ENCODE measurements at regions not wholly inside any gene's neighbourhood (a gene's known extent, or its start where the extent isn't known, plus 50 kb on each side); places are given as distances from the start of the nearest gene placed in this dataset.
"Not testable (repeated sequence)": the region's sequence is repeated elsewhere in the genome, so short reads cannot be mapped to it uniquely, and the experiment has no call there.

DNA sequence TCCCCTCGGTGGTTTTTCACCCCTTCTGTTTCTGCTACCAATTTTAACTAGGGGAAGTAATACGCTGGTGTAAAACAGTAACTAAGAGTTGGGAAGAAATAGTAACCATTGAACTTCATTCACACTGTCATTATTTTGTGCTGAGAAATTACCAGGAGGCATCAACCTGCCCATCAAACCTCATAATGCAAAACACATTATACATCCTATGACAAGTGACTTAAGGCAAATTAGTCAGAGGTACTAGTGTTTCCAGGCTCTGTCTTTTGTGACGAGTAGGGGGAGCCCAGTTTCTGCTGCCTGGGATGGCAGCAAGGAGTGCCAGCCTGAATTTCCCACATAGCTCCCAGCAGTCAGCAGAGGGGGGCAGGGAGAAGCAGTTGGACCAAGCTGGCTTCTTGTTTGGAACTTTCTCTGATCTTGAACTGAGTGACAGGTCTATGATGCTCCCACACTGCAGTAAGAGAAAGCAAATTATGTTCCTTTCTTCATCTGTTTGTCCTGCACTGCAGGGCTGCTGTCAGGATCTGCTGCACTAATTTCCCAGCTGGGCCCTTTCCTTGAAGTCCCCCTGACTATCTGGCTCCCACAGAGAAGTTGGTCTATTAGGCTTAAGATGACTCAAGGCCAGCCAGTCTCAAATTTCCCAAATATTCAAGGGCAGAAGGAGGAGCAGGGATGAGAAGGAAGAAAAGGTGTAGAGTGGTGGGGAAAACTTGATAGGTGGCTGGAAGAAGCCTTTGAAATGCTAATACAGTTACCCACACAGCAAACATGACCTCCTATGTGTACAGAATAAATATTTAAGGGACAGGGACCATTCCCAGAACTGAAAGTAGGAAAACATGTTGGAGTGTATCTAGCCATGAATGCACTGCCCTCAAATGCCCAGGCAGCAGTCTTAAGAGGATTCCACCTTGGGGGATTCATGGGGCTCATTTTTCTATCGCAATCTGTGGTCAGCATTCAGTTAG is 322.8 kb downstream of the SEC16B start:
- DNase-seq (ENCODE audit: low read depth, low spot score) = no peak

DNA sequence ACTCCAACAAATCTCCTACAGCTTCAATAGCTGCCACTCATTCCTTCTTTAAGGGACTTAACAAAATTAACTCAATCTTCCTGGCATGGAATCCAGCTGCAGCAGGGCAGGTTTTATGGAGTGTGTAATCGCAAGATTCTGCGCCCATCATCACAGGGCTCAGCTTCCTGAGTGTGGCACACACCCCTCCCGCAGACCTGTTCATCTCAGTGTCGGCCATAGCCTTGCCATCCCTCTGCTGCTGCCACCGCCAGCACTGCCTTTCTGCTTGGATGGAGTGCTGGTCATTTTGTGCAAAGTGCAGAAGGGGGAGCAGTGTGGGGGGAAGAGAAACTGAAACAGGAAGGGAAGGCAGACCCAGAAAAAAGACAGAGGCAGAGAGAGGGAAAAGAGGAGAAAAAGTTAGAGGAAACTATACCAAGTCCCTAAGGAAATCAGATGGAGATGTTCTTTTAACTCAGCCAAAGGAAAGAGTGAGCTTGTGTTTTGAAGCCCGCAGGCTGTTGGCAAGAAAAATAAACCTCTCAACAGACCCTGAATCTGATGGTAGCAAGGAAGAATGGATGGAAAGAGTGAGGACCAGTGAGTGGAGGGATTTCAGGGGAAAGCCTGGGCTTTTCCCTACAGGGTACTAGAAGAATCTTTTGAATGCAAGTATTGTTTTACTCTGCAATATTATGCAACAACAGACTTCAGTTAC is 324.2 kb downstream of the SEC16B start:
- no peak for DNase-seq (ENCODE audit: low read depth, low spot score)

DNA sequence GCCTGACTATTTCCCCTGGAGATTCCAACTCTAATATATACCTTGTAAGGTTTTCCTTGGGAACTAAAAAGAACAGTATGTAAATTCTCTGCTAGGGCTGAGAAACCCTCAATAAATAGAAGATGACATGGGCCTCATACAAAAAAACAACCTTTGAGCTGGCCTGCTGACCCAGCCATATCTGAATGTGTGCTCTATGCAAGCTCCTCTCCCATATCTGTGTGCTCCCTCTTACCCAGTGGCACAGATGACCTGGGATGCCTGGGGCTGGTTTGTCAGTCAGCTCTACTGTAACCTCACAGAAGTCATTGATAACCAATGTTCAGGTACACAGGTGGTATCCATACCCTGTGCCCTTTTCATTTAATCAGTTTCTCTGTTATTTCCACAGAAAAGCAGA is 329.2 kb downstream of the SEC16B start:
- no peak for DNase-seq (ENCODE audit: low read depth, low spot score)

DNA sequence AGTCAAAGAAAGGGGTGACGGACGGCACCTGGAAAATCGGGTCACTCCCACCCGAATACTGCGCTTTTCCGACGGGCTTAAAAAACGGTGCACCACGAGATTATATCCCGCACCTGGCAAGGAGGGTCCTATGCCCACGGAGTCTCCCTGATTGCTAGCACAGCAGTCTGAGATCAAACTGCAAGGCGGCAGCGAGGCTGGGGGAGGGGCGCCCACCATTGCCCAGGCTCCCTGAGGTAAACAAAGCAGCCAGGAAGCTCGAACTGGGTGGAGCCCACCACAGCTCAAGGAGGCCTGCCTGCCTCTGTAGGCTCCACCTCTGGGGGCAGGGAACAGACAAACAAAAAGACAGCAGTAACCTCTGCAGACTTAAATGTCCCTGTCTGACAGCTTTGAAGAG is 335.7 kb downstream of the SEC16B start:
- not testable (repeated sequence) for DNase-seq (ENCODE audit: low read depth, low spot score)

DNA sequence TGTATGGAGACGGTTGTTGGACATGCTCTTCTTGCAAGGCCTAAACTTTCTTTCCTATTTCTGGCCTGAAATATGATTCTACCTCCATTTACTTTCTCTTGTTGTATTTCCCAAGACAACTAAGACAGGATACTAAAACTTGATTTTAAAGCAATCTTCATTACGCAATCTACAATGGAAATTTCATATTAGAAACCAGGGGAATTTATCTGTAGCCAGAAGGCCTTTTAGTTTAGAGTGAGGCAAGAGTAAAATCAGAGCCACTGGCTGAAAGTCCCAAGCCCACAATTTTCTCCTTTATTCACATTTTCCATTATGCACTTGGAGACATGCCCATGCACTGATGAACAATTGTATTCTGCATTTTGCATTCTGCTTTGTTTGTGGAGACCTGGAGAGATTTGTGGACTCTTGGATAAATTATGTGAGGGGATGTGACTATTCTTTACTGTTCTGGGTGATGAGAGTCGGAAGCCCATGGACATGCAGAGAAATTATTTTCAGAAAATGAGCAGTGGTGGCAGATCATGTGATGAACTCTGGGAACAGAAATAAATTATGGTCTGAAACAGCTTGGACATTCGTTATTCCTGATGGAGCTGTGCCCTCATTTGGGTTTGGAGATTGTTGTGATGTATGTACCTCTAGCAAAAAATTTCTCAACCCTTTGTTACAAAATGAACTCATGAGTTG is 336.8 kb downstream of the SEC16B start:
- no peak for DNase-seq (ENCODE audit: low read depth, low spot score)

DNA sequence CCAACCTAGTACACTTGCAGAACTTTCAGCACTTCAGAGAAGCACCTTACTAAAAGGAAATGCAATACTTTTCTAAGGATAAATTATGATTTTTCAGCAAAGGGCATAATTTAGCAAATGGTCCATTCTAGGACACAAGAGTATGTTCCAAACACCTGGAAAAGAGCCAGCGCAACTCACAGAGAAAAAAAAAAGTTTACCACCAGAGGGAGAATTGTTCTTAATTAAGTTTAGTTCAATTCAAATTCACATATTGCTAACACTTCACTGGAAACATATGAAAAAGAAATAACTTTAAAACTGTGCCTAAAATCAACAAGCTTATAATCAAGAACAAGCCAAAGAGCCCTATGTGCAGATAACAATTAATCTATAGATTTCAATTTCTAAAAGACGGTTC is 338.1 kb downstream of the SEC16B start:
- DNase-seq (ENCODE audit: low read depth, low spot score) = no peak

DNA sequence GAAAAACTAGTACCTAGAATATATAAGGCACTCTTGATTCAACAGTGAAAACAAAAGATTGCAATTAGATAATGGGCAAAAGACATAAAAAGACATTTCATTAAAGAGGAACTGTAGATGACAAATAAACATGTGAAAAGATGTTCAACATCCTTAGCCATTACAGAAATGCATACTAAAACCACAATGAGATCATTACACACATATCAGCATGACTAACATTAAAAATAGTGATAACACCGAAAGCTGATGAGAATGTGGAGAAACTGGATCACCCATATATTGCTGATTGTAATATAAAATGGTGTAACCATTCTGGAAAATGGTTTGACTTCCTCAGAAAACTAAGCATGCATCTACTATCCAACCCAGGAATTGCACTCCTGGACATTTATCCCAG is 340.3 kb downstream of the SEC16B start:
- DNase-seq (ENCODE audit: low read depth, low spot score) = no peak

DNA sequence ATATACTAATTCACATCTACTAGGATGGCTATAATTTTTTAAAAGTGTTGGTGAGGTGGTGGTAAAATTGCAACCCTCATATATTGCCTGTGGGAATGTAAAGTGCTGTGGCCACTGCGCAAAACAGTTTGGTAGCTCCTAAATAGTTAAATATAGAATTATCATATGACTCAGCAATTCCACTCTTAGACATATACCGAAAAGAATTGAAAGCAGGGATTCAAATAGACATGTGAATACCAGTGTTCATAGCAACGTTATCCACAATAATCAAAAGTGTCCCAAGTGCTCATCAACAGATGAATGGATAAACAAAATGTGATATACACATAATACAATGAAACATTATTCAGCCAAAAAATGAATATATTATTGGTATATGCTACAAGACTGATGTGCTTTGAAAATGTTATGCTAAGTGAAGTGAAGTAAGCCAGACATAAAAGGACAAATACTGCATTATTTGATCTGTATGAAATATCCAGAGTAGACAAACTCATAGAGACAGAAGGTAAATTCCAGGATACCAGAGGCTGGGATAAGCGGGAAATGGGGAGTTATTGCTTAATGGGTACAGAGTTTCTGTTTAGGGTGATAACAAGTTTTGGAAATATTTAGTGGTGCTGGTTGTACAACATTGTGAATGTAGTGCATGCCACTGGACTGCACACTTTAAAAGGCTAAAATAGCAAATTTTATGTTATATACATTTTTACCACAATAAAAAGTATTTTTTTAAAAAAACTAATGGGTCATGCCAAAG is 342.5 kb downstream of the SEC16B start:
- DNase-seq (ENCODE audit: low read depth, low spot score) = no peak

DNA sequence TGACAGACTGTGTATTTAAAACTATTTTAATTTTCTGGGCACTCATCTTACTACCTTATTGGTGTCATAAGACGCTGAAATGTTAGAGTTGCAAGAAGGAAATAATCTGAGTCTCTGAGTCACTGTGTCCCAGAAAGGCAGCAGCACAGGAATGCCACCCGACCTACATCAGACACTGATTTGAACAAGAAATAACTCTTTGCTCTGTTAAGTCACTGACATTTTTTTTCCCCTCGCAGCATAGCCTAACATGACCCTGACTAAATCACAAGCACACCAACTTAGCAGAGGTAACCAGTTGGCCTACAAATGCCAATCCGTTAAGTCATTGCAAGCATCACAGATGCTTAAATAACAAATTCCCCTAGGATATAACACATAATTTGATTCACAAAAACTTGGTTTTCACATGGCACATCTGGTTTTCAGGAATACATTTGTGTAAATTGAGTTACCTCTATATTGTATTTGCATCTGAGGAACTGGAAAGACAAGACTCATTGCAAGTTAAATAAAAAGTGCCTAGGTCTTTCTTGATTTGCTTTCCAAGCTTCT is 349.1 kb downstream of the SEC16B start:
- DNase-seq (ENCODE audit: low read depth, low spot score) = no peak

DNA sequence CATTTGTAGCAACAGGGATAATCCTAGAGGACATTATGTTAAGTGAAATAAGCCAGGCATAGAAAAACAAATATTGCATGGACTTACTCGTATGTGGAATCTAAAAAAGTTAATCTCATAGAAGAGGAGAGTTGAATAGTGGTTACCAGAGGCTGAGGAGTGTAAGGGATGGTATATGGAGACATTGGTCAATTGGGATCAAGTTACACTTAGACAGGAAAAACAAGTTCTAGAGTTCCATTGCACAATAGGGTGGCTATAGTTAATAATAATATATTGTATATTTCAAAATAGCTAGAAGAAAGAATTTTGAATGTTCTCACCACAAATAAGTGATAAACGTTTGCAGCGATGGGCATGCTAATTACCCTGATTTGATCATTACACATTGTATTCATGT is 354.6 kb downstream of the SEC16B start:
- no peak for DNase-seq (ENCODE audit: low read depth, low spot score)

DNA sequence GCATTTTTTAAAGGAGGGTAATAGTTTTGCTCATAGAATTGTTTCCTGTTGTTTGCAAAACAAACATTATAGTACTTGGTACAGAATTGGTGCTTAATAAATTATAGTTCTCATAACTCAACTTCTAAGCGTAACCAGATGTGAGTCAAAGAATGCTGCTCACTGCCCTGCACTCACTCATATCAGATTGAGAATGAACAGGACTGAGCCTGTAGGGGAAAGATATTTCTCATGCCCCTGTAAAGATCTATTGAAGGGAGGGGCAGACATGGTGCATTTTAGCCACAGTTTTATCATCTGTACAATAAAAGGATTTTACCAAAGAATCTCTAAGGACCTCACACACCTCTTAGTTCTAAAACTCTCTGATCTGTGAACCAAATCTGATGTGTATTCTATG is 358.5 kb downstream of the SEC16B start:
- DNase-seq (ENCODE audit: low read depth, low spot score) = no peak

DNA sequence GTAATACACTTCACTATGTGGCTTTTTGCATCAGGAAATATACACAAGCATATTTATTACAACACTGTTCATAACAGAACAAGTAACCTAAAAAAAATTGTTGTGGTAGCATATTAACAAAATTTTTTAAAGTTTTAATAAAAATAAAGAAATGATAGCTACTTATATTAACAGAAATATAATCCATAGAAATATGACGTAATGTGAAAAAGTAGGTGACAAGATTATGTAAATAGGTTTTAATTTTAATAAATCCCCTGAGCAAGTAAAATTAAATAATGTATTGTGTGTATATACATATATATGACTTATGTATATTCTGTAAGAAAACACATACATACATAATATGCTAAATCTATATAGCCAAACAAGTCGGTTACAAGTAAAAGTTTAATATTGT is 359.9 kb downstream of the SEC16B start:
- DNase-seq (ENCODE audit: low read depth, low spot score) = no peak

DNA sequence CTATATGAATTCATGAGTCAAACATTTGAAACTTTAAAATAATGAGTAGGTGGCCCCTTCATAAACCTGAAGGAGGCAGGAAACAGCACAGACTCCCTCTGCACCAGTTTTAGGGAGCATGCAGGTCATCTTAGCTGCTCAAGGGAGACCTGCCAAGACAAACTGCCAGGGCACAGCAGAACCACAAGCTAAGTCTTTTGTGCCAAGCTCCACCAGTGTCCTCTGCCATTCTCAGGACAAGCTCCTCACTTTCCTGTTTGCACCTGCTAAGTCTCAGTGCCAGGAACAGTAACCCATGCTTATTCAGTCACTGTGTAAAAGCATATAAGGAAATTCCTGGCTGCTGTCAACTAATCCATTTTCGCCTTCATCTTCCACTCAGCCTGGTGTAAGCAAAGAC is 368.9 kb downstream of the SEC16B start:
- DNase-seq (ENCODE audit: low read depth, low spot score) = no peak

DNA sequence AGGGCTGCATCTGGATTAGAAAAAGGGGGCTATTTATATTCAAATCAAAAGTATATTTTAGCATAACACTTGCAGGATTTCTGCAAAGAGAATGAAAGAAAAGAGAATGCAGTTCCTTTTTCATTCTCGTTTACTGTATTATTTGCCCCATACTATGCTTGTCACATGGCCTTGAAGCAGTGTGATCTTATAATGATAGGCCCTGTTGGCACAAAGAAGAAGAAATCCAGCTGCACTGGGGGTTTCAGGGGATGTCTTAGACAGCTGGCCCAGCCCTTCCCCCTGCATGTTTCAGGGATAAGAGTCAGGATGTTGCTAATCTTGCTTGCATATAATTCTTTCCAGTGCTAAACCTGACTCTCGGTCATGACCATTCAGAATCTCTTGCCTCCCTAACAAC is 369.5 kb downstream of the SEC16B start:
- no peak for DNase-seq (ENCODE audit: low read depth, low spot score)

DNA sequence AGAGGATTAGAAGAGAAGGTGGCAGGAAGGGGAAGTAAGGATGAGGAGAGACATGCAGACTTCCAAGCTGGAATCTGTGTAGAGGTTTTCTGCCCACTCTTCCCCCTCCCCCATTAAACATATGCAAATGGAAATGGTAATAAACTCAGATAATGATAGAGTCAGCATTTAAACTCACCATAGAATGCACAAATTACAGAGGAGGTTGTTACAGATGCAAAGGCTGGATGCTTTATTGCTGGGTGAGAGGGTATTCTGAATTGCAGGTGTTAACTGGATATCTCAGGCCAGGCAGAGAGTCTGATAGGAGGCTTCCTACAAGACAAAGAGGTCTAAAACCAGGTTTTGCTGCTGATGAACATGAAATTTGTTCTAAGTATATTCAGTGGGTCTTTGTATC is 372.5 kb downstream of the SEC16B start:
- DNase-seq (ENCODE audit: low read depth, low spot score) = no peak

DNA sequence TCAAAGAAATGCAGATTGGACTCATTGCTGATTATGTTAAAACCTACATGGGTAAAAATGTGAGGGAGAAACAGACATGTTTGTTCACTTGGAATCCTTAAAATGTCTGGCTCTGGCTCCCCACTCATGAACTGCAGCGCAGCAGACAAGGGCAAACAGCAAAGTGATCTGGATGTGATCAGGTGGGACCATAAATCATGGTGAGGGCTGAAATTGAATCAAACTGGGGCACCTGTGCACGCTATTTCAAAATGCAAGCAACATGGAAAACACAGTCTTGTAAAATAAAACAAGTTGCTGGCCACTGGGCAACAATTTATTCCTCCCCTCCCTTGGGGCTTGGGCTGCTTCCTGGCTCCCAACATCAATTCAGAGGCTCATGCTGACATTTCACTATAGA is 373.4 kb downstream of the SEC16B start:
- DNase-seq (ENCODE audit: low read depth, low spot score) = no peak

DNA sequence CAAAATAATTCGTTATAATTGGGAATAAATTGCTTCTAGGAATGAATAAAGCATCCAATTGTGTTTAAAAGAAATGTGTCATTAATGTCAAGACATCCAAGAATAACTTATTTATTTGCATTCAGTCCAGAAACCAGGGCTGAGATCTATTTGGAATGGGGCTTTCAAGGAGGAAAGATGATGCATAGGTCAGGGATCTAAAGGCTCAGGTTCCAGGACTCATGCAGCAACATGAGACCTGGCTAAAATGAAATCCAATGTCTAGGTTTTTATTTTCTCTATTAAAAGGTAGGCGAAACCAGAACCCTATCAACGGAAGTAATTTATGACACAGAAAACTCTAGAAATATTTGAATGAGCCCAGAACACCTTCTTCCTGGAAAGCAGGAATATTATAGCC is 376.8 kb downstream of the SEC16B start:
- no peak for DNase-seq (ENCODE audit: low read depth, low spot score)

DNA sequence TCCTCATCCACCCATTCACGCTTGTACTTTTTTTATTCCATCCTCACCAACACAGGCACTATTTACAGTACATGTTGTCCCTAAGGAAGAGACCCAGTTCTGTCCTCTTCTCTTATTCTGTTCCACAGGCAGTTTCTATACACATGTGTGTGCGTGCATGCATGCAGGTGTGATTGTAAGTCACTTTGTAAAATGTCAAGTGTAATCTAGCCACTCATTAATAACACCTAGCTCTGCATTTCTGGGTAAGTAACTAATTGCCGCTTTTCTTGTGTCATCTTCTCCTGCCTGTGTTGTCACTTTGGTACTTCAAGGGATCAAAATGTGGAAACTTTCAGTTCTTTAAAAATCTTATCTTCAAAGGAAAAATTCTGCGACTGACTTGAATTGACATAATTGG is 377.2 kb downstream of the SEC16B start:
- DNase-seq (ENCODE audit: low read depth, low spot score) = no peak

DNA sequence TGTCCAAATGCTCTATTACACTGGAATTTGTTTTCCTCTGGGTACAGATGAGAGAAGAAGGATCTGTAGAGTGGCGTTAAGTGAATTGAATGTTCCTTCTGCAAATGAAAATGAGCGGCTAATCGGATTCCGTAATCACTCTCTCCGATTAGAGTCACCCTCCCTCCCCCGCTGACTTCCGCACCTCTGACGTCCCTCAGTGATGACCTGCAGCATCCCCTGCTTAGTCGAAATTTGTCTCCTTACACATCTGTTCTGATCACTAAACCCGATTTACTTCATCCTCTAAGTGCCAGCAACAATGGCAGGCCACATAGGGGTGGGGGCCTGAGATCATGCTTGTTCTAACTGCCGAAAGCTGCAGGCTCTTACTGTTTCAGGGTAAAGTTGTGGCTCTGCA is 378.7 kb downstream of the SEC16B start:
- no peak for DNase-seq (ENCODE audit: low read depth, low spot score)

DNA sequence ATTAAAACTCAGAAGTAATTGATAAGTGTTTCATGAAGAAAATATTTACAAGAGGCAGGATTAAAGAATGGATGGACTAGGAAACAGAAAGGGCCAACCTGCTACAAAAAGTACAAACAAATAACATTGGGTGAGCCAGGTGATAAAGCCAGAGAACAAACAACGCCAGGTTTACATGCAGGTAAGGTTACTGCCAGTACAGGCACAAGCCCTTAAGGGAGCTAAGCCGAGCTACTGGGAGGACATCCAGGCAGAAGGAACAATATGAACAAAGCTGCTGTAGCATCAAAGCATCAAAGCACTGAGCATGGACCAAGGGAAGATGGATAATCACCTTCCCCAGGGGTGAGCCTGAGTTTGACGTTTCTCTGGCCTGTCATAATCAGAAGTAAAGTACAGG is 380.7 kb downstream of the SEC16B start:
- DNase-seq (ENCODE audit: low read depth, low spot score) = no peak

DNA sequence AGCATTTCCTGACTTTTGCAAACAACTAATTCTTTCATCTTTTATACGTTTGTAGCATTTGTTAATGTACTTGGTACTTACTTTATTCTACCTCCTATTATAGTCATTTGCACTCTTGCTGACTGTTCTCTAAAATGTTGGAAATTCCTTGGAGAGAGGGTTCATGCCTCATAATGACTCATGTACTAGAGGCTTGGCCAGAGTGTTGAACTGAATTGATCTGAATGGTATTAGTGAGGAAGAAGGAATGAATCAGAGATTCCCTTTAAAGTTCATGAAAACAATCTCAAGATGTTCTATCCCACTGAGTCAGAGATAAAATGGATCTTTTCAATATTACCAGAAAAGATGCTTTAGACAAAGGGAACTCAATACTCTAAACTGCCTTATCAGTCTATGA is 383.4 kb downstream of the SEC16B start:
- no peak for DNase-seq (ENCODE audit: low read depth, low spot score)

Data from smooth muscle cell of the brain vasculature (primary cell).